Right ventricle myocardium inferior (tissue), 1 donor: ENCODE measurements at regions not wholly inside any gene's neighbourhood (a gene's known extent, or its start where the extent isn't known, plus 50 kb on each side); places are given as distances from the start of the nearest gene placed in this dataset.
"Not testable (repeated sequence)": the region's sequence is repeated elsewhere in the genome, so short reads cannot be mapped to it uniquely, and the experiment has no call there.

Source experiments
- ATAC-seq: fragments of 200-7000 bp; cut with Tn5 transposase; one replicate; pipeline ENCODE4 v1.9.1; 2020; ENCODE audit warnings: mild to moderate bottlenecking, moderate library complexity
- DNase-seq: peaks from one replicate; pipeline ENCODE4 v3.0.0; 2021; ENCODE audit errors: missing footprints
- intact Hi-C: fragments of 100-400 bp; cut with DNase I; formaldehyde crosslinking; loops from one replicate; pipeline ENCODE4 v1.11.0; 2022
- donor health status: DM: no; HTN: yes; CAD: no; lungs with severe emphysema.

GRCh38 chr1:218917656-218918055 lies 256.0 kb upstream of the LYPLAL1 start:
- DNase-seq = no peak
- ATAC-seq = no peak
- intact Hi-C loops = no loop called here

- no peak for ATAC-seq
- DNase-seq = no peak
- intact Hi-C loops = no loop called here
Measured at GRCh38 chr1:218925777-218926176, 247.9 kb upstream of the LYPLAL1 start.

GRCh38 chr1:218926631-218927030 lies 247.0 kb upstream of the LYPLAL1 start:
- no peak for DNase-seq
- ATAC-seq = no peak
- intact Hi-C loops = no loop called here

GRCh38 chr1:218930000-218930399 lies 243.7 kb upstream of the LYPLAL1 start:
- no peak for ATAC-seq
- intact Hi-C loops = no loop called here

GRCh38 chr1:218930472-218931241 lies 243.0 kb upstream of the LYPLAL1 start:
- no peak for ATAC-seq
- no peak for DNase-seq

More at GRCh38 chr1:218930000-218930399, 243.7 kb upstream of the LYPLAL1 start:
- no peak for DNase-seq

GRCh38 chr1:218931324-218931723 lies 242.4 kb upstream of the LYPLAL1 start:
- intact Hi-C loops = no loop called here
- DNase-seq (no peak), ATAC-seq (no peak)

More at GRCh38 chr1:218930472-218931241, 243.0 kb upstream of the LYPLAL1 start:
- intact Hi-C loops = no loop called here

GRCh38 chr1:218933513-218933912 lies 240.2 kb upstream of the LYPLAL1 start:
- intact Hi-C loops = no loop called here
- no peak for DNase-seq
- no peak for ATAC-seq

GRCh38 chr1:218935408-218935807 lies 238.3 kb upstream of the LYPLAL1 start:
- ATAC-seq, DNase-seq, intact Hi-C loops: not testable (repeated sequence)

- ATAC-seq = no peak
Measured at GRCh38 chr1:218938259-218938658, 235.4 kb upstream of the LYPLAL1 start.

GRCh38 chr1:218939095-218939494 lies 234.6 kb upstream of the LYPLAL1 start:
- DNase-seq (no peak), ATAC-seq (no peak)
- intact Hi-C loops = no loop called here

More at GRCh38 chr1:218938259-218938658, 235.4 kb upstream of the LYPLAL1 start:
- intact Hi-C loops = no loop called here
- DNase-seq = no peak

GRCh38 chr1:218942431-218942830 lies 231.2 kb upstream of the LYPLAL1 start:
- intact Hi-C loops = no loop called here
- ATAC-seq = no peak
- DNase-seq = no peak

GRCh38 chr1:218943371-218943770 lies 230.3 kb upstream of the LYPLAL1 start:
- intact Hi-C loops = no loop called here
- DNase-seq (no peak), ATAC-seq (no peak)

- no peak for ATAC-seq
- intact Hi-C loops = no loop called here
- no peak for DNase-seq
Measured at GRCh38 chr1:218945050-218945449, 228.6 kb upstream of the LYPLAL1 start.

- no peak for ATAC-seq
- intact Hi-C loops = no loop called here
- DNase-seq = no peak
Measured at GRCh38 chr1:218946147-218946546, 227.5 kb upstream of the LYPLAL1 start.

GRCh38 chr1:218948446-218948845 lies 225.2 kb upstream of the LYPLAL1 start:
- intact Hi-C loops = no loop called here
- no peak for ATAC-seq
- DNase-seq = no peak

- intact Hi-C loops = no loop called here
- ATAC-seq (peak; percentile 54), DNase-seq (no peak)
Measured at GRCh38 chr1:218953386-218953785, 220.3 kb upstream of the LYPLAL1 start.

- intact Hi-C loops = no loop called here
- DNase-seq (no peak), ATAC-seq (no peak)
Measured at GRCh38 chr1:218957971-218958370, 215.7 kb upstream of the LYPLAL1 start.

- intact Hi-C loops = no loop called here
- no peak for ATAC-seq
Measured at GRCh38 chr1:218959784-218960183, 213.9 kb upstream of the LYPLAL1 start.

GRCh38 chr1:218964471-218965185 lies 209.1 kb upstream of the LYPLAL1 start:
- DNase-seq = no peak
- ATAC-seq = no peak
- intact Hi-C loops = no loop called here

More at GRCh38 chr1:218959784-218960183, 213.9 kb upstream of the LYPLAL1 start:
- DNase-seq = no peak

GRCh38 chr1:218965821-218966220 lies 207.9 kb upstream of the LYPLAL1 start:
- intact Hi-C loops = no loop called here
- DNase-seq = no peak
- ATAC-seq = no peak
